CMK (cell line): ENCODE measurements at regions not wholly inside any gene's neighbourhood (a gene's known extent, or its start where the extent isn't known, plus 50 kb on each side); places are given as distances from the start of the nearest gene placed in this dataset.
"Not testable (repeated sequence)": the region's sequence is repeated elsewhere in the genome, so short reads cannot be mapped to it uniquely, and the experiment has no call there.

ENCODE experiments used
- DNase-seq: peaks from one replicate; pipeline ENCODE4 v3.0.0-alpha.2; 2010; ENCODE audit warnings: low read depth

- DNase-seq: no peak
Observed at GRCh38 chr6:79392094-79392493, 145.1 kb downstream of the LCA5 start.

- no peak for DNase-seq
Observed at GRCh38 chr6:79391480-79391879, 145.8 kb downstream of the LCA5 start.

- no peak for DNase-seq
Observed at GRCh38 chr6:79385893-79386292, 151.3 kb downstream of the LCA5 start.

- DNase-seq: no peak
Observed at GRCh38 chr6:79385333-79385732, 150.9 kb upstream of the HMGN3 start.

GRCh38 chr6:79384845-79385244 lies 150.4 kb upstream of the HMGN3 start:
- DNase-seq: no peak

GRCh38 chr6:79378957-79379356 lies 144.5 kb upstream of the HMGN3 start:
- DNase-seq: no peak

- no peak for DNase-seq
Observed at GRCh38 chr6:79377888-79378348, 143.4 kb upstream of the HMGN3 start.

- DNase-seq: no peak
Observed at GRCh38 chr6:79377047-79377446, 142.6 kb upstream of the HMGN3 start.

- no peak for DNase-seq
Observed at GRCh38 chr6:79375635-79376337, 141.3 kb upstream of the HMGN3 start.

GRCh38 chr6:79374308-79374707 lies 139.8 kb upstream of the HMGN3 start:
- no peak for DNase-seq

- DNase-seq: no peak
Observed at GRCh38 chr6:79373880-79374279, 139.4 kb upstream of the HMGN3 start.

GRCh38 chr6:79373246-79373645 lies 138.8 kb upstream of the HMGN3 start:
- no peak for DNase-seq

- no peak for DNase-seq
Observed at GRCh38 chr6:79372757-79373156, 138.3 kb upstream of the HMGN3 start.

- DNase-seq: no peak
Observed at GRCh38 chr6:79369026-79369425, 134.5 kb upstream of the HMGN3 start.

- DNase-seq: not testable (repeated sequence)
Observed at GRCh38 chr6:79363441-79363840, 129.0 kb upstream of the HMGN3 start.

GRCh38 chr6:79361074-79361473 lies 126.6 kb upstream of the HMGN3 start:
- DNase-seq: not testable (repeated sequence)

GRCh38 chr6:79353226-79353625 lies 118.7 kb upstream of the HMGN3 start:
- no peak for DNase-seq

GRCh38 chr6:79338493-79338892 lies 104.0 kb upstream of the HMGN3 start:
- no peak for DNase-seq

- DNase-seq: no peak
Observed at GRCh38 chr6:79335133-79335674, 100.7 kb upstream of the HMGN3 start.

- no peak for DNase-seq
Observed at GRCh38 chr6:79334674-79335073, 100.2 kb upstream of the HMGN3 start.

- no peak for DNase-seq
Observed at GRCh38 chr6:79330704-79331103, 96.2 kb upstream of the HMGN3 start.

- DNase-seq: no peak
Observed at GRCh38 chr6:79313254-79313653, 78.8 kb upstream of the HMGN3 start.

GRCh38 chr6:79307321-79308036 lies 73.0 kb upstream of the HMGN3 start:
- no peak for DNase-seq
